ENCODE measurements at regions not wholly inside any gene's neighbourhood (a gene's known extent, or its start where the extent isn't known, plus 50 kb on each side); places are given as distances from the start of the nearest gene placed in this dataset.

GRCh38 chr13:29959086-29959485 is 108.7 kb upstream of the UBL3 start:
- Histone ChIP-seq H2BK20ac (ENCODE audit: low read length) (no peak overlapping the region), H3K79me1 (ENCODE audit: low read depth, low read length) (no peaks in the 10 kb centered on the region), H3K18ac (ENCODE audit: extremely low read depth, low read length) (no peak overlapping the region), H3K27me3 (replicated peaks in 1 of 4; ENCODE audit: control insufficient read depth in 3 of 4, extremely low read depth in 1 of 4, insufficient read depth in 3 of 4, low read length in 3 of 4) (peaks cover 0 to 5% (median 0%) of the 10 kb centered on the region in 4 experiments; a peak in 3 of 7 replicates), H3K4me3 (ENCODE audit: extremely low read depth in 1 of 4, insufficient read depth in 2 of 4, low read depth in 3 of 4, low read length in 4 of 4) (no peak overlapping the region), H3K4ac (replicated peaks; ENCODE audit: insufficient read length, low read depth, low read length) (no peak overlapping the region), H2BK15ac (ENCODE audit: low read length) (no peak overlapping the region), H2BK120ac (replicated peaks; ENCODE audit: low read depth, low read length) (no peak overlapping the region), H3K79me2 (ENCODE audit: control insufficient read depth in 1 of 2, insufficient read depth in 2 of 2, low read length in 2 of 2) (no peaks in the 10 kb centered on the region), H2AK5ac (ENCODE audit: low read depth, low read length) (no peak overlapping the region), H4K8ac (ENCODE audit: extremely low read depth, insufficient read depth, low read length) (no peak overlapping the region), H4K20me1 (replicated peaks in 1 of 2; ENCODE audit: control insufficient read depth in 1 of 2, insufficient read depth in 2 of 2, low read length in 2 of 2) (no peaks in the 10 kb centered on the region), H3K9me3 (ENCODE audit: insufficient read depth in 2 of 2, low read depth in 1 of 2, low read length in 1 of 2) (no peaks in the 10 kb centered on the region), H3K4me2 (ENCODE audit: insufficient read depth in 1 of 2, low read depth in 2 of 2, low read length in 2 of 2) (no peak overlapping the region; a peak in 1 of 4 replicates), H3K23me2 (ENCODE audit: low read depth, low read length) (no peaks in the 10 kb centered on the region), H3K4me1 (replicated peaks in 1 of 4; ENCODE audit: control insufficient read depth in 3 of 4, insufficient read depth in 4 of 4, low read length in 3 of 4) (peaks cover 3 to 22% (median 10%) of the 10 kb centered on the region in 4 experiments; a peak in 6 of 7 replicates), H3K36me3 (ENCODE audit: control insufficient read depth in 2 of 4, insufficient read depth in 4 of 4, low read length in 3 of 4) (no peaks in the 10 kb centered on the region), H3K56ac (replicated peaks; ENCODE audit: insufficient read length, low read depth, low read length) (no peak overlapping the region), H3K14ac (ENCODE audit: insufficient read length) (no peak overlapping the region), H4K5ac (ENCODE audit: insufficient read length, low read depth, low read length) (no peak overlapping the region), H3K27ac (ENCODE audit: low read depth, low read length) (no peak overlapping the region), H4K91ac (replicated peaks; ENCODE audit: insufficient read length, low read length) (no peak overlapping the region), H3K23ac (ENCODE audit: insufficient read length) (no peak overlapping the region), H2BK5ac (ENCODE audit: low read depth, low read length) (no peak overlapping the region), H2AFZ (ENCODE audit: low read length) (no peak overlapping the region), H2BK12ac (ENCODE audit: low read depth, low read length) (no peak overlapping the region), H3K9ac (replicated peaks in 1 of 4; ENCODE audit: extremely low read depth in 1 of 4, low read depth in 3 of 4, low read length in 3 of 4) (no peak overlapping the region)
- FAIRE-seq (no peak), DNase-seq (ENCODE audit: low read depth in 1 of 2, low spot score in 2 of 2) (no peak)
- TF ChIP-seq CHD2 (IDR thresholded peaks at IDR 0.05; ENCODE audit: low read length) (no peak), EGR1 (IDR thresholded peaks at IDR 0.05; ENCODE audit: borderline replicate concordance, low read depth, low read length) (0 out of 2 replicates have a peak, but pooled peaks have one; percentile 38)
- WGBS, 2 experiments (ENCODE audit: extremely low coverage in 1 of 2, insufficient coverage in 1 of 2, insufficient read length in 1 of 2, insufficient replicate concordance in 2 of 2, low coverage in 1 of 2, low lambda C conversion rate in 2 of 2, missing lambda C conversion rate in 1 of 2) = 81% methylated on average over 1 of the region's 1 CpG; no CpG with 5 or more reads in 1 of the 2 experiments
- POLR2A ChIA-PET (ENCODE audit: partially characterized antibody) = no interaction called here
- CTCF ChIA-PET (ENCODE audit: partially characterized antibody) = interaction anchor here (0.6 to 2.4 kb wide), 6 partner anchors 14 to 251 kb away, joined by 3 to 14 read pairs (median 3); no protein-coding TSS in a partner anchor
